OCI-LY7 (cell line): ENCODE measurements at regions not wholly inside any gene's neighbourhood (a gene's known extent, or its start where the extent isn't known, plus 50 kb on each side); places are given as distances from the start of the nearest gene placed in this dataset.
"Not testable (repeated sequence)": the region's sequence is repeated elsewhere in the genome, so short reads cannot be mapped to it uniquely, and the experiment has no call there.

Experiments
- EZH2phosphoT487 ChIP-seq: fragments of 200-600 bp; sonication (generic); IDR thresholded peaks from 2 replicates; pipeline ENCODE4 v1.6.1; 2018; ENCODE audit warnings: low read depth, borderline replicate concordance, mild to moderate bottlenecking, mixed run types, antibody characterized with exemption, low read length, moderate library complexity, mixed read lengths
- TF ChIP-seq, protein P1 (sequence below): fragments of 200-600 bp; sonication (generic); conservative IDR thresholded peaks from 2 replicates; pipeline ENCODE4 v1.5.1; 2014; ENCODE audit warnings: mild to moderate bottlenecking, antibody characterized with exemption, low read length, moderate library complexity, mixed read lengths

DNA sequence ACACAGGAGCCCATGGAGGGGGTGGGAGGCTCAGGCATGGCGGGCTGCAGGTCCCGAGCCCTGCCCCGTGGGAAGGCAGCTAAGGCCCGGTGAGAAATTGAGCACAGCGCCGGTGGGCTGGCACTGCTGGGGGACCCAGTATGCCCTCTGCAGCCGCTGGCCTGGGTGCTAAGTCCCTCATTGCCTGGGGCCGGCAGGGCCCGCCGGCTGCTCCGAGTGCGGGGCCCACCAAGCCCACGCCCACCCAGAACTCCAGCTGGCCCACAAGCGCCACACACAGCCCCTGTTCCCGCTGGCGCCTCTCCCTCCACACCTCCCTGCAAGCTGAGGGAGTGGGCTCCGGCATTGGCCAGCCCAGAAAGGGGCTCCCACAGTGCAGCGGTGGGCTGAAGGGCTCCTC is 625.2 kb upstream of the CITED2 start:
- TF ChIP-seq, protein P1, sequence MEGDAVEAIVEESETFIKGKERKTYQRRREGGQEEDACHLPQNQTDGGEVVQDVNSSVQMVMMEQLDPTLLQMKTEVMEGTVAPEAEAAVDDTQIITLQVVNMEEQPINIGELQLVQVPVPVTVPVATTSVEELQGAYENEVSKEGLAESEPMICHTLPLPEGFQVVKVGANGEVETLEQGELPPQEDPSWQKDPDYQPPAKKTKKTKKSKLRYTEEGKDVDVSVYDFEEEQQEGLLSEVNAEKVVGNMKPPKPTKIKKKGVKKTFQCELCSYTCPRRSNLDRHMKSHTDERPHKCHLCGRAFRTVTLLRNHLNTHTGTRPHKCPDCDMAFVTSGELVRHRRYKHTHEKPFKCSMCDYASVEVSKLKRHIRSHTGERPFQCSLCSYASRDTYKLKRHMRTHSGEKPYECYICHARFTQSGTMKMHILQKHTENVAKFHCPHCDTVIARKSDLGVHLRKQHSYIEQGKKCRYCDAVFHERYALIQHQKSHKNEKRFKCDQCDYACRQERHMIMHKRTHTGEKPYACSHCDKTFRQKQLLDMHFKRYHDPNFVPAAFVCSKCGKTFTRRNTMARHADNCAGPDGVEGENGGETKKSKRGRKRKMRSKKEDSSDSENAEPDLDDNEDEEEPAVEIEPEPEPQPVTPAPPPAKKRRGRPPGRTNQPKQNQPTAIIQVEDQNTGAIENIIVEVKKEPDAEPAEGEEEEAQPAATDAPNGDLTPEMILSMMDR = not testable (repeated sequence)
- not testable (repeated sequence) for TF ChIP-seq EZH2phosphoT487
